Tibial nerve (tissue), 4 donors: ENCODE measurements at regions not wholly inside any gene's neighbourhood (a gene's known extent, or its start where the extent isn't known, plus 50 kb on each side); places are given as distances from the start of the nearest gene placed in this dataset.

Experiments used
- DNase-seq, 2 donors: peaks; one replicate each; pipeline ENCODE4 v3.0.0-alpha.2; 2019; ENCODE audit warnings: low spot score in 2 of 2
- H3K27ac ChIP-seq, 4 donors: fragments of 200-600 bp; sonication (generic) in 3 of 4; one replicate each; pipeline ENCODE4 v1.5.1; 2017 to 2019; ENCODE audit warnings: mild to moderate bottlenecking in 1 of 4
- H3K27me3 ChIP-seq, 2 donors: fragments of 200-600 bp; sonication (generic) in 1 of 2; one replicate each; pipeline versions ENCODE4 v1.5.1 to v1.6.0; 2017 to 2019
- H3K36me3 ChIP-seq, 3 donors: fragments of 200-600 bp; sonication (generic); one replicate each; pipeline ENCODE4 v1.5.1; 2018 to 2019
- H3K4me1 ChIP-seq, 4 donors: fragments of 200-600 bp; sonication (generic) in 3 of 4; one replicate each; pipeline ENCODE4 v1.5.1; 2017 to 2019
- H3K4me3 ChIP-seq, 4 donors: fragments of 200-600 bp; sonication (generic) in 3 of 4; one replicate each; pipeline ENCODE4 v1.5.1; 2017 to 2019; ENCODE audit warnings: mild to moderate bottlenecking in 1 of 4, moderate library complexity in 1 of 4
- H3K9me3 ChIP-seq, 4 donors: fragments of 200-600 bp; sonication (generic) in 3 of 4; one replicate each; pipeline ENCODE4 v1.5.1; 2017 to 2019
- CTCF ChIP-seq, 5 experiments: fragments of 200-600 bp in 3 of 5; fragments of 450-650 bp in 2 of 5; sonication (generic) in 3 of 5; IDR thresholded peaks; one replicate each; pipeline ENCODE4 v1.5.1; 2016 to 2019; ENCODE audit warnings: antibody characterized with exemption in 5 of 5, mild to moderate bottlenecking in 3 of 5, moderate library complexity in 2 of 5
- EP300 ChIP-seq, 2 donors: sonication (generic); formaldehyde crosslinking; IDR thresholded peaks; one replicate each; pipeline ENCODE4 v1.6.1; 2017; ENCODE audit warnings: antibody characterized with exemption in 2 of 2, mild to moderate bottlenecking in 1 of 2
- POLR2A ChIP-seq, 2 donors: fragments of 450-650 bp; IDR thresholded peaks; one replicate each; pipeline ENCODE4 v1.6.1; 2017; ENCODE audit warnings: antibody characterized with exemption in 2 of 2, mild to moderate bottlenecking in 2 of 2, moderate library complexity in 2 of 2
- WGBS, 2 donors: methylation state at CpG; one replicate each; pipeline ENCODE4 v1.1.5; 2018; 5-methylcytosine and 5-hydroxymethylcytosine counted together

GRCh38 chr14:58963873-58964597 is 224.4 kb upstream of the DAAM1 start:
- Histone ChIP-seq H3K27ac (no peak overlapping the region), H3K4me1 (peaks cover 0 to 2% (median 0%) of the 10 kb centered on the region in 4 donors), H3K9me3 (no peaks in the 10 kb centered on the region), H3K36me3 (no peaks in the 10 kb centered on the region), H3K4me3 (no peak overlapping the region), H3K27me3 (no peaks in the 10 kb centered on the region)
- no peak for TF ChIP-seq CTCF (IDR thresholded peaks at IDR 0.05)
- TF ChIP-seq POLR2A (IDR thresholded peaks at IDR 0.05), result no peak
- no peak for TF ChIP-seq EP300 (IDR thresholded peaks at IDR 0.05)
- DNase-seq, result no peak
- 75% methylated on average over 5 of the region's 5 CpGs for WGBS, 2 donors

GRCh38 chr14:58964598-58964928 is 223.9 kb upstream of the DAAM1 start:
- Histone ChIP-seq H3K36me3 (no peaks in the 10 kb centered on the region), H3K27me3 (no peaks in the 10 kb centered on the region), H3K4me1 (peaks cover 0 to 2% (median 0%) of the 10 kb centered on the region in 4 donors), H3K27ac (no peak overlapping the region), H3K9me3 (no peaks in the 10 kb centered on the region), H3K4me3 (no peak overlapping the region)
- 93 to 95% methylated on average over 9 of the region's 9 CpGs for WGBS, 2 donors
- TF ChIP-seq POLR2A (IDR thresholded peaks at IDR 0.05) (no peak), CTCF (IDR thresholded peaks at IDR 0.05) (no peak), EP300 (IDR thresholded peaks at IDR 0.05) (no peak)
- DNase-seq, result no peak

- Histone ChIP-seq H3K9me3 (no peaks in the 10 kb centered on the region), H3K27ac (no peak overlapping the region), H3K4me3 (no peak overlapping the region), H3K36me3 (no peaks in the 10 kb centered on the region), H3K4me1 (peaks cover 0 to 11% (median 0%) of the 10 kb centered on the region in 4 donors), H3K27me3 (no peaks in the 10 kb centered on the region)
- no peak for DNase-seq
- TF ChIP-seq EP300 (IDR thresholded peaks at IDR 0.05) (no peak), POLR2A (IDR thresholded peaks at IDR 0.05) (no peak), CTCF (IDR thresholded peaks at IDR 0.05) (no peak)
- WGBS, 2 donors, result 73% methylated on average over 1 of the region's 1 CpG
Observed at GRCh38 chr14:58965601-58966000, 222.9 kb upstream of the DAAM1 start.

- Histone ChIP-seq H3K4me1 (peaks cover 0 to 9% (median 0%) of the 10 kb centered on the region in 4 donors), H3K4me3 (no peak overlapping the region), H3K27me3 (no peaks in the 10 kb centered on the region), H3K9me3 (no peaks in the 10 kb centered on the region), H3K36me3 (no peaks in the 10 kb centered on the region), H3K27ac (no peak overlapping the region)
- 65 to 73% methylated on average over 4 of the region's 4 CpGs for WGBS, 2 donors
- TF ChIP-seq POLR2A (IDR thresholded peaks at IDR 0.05) (no peak), CTCF (IDR thresholded peaks at IDR 0.05) (no peak), EP300 (IDR thresholded peaks at IDR 0.05) (no peak)
- DNase-seq, result no peak
Observed at GRCh38 chr14:58966997-58967396, 221.5 kb upstream of the DAAM1 start.

GRCh38 chr14:58969951-58970751 is 218.3 kb upstream of the DAAM1 start:
- no peak for DNase-seq
- Histone ChIP-seq H3K27ac (no peak overlapping the region), H3K36me3 (no peaks in the 10 kb centered on the region), H3K9me3 (no peaks in the 10 kb centered on the region), H3K4me3 (no peak overlapping the region), H3K4me1 (peaks cover 0 to 9% (median 0%) of the 10 kb centered on the region in 4 donors), H3K27me3 (no peaks in the 10 kb centered on the region)
- TF ChIP-seq CTCF (IDR thresholded peaks at IDR 0.05) (no peak), POLR2A (IDR thresholded peaks at IDR 0.05) (no peak), EP300 (IDR thresholded peaks at IDR 0.05) (no peak)
- 59 to 80% methylated on average over 9 to 10 of the region's 10 CpGs for WGBS, 2 donors
